ENCODE measurements at regions not wholly inside any gene's neighbourhood (a gene's known extent, or its start where the extent isn't known, plus 50 kb on each side); places are given as distances from the start of the nearest gene placed in this dataset.

DNA sequence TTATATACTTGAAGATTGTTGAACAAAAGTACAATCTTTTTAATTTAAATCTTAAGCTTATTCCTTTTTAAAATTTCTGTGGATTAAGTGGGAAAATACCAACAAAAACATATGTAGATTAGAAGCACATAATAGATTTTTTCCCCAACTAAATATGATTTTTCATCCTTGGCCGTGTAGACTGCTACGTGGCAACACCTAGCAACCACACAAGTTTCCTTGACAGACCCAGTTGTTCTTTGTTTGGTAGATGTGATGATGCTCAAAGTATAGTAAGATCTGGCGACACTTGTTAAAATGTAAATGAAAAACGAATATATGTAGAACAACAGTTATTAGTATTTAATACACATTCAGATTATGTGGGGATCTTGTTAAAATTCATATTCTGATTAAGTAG, 271.0 kb upstream of the ROBO2 start:
- H2AFZ ChIP-seq (ENCODE audit: low read length) = no peak overlapping the region
- no peaks in the 10 kb centered on the region for H3F3A ChIP-seq (ENCODE audit: low read length, unreplicated experiment)
- no peaks in the 10 kb centered on the region for H3K4me1 ChIP-seq (ENCODE audit: insufficient read depth, low read length)
- H3K9ac ChIP-seq (ENCODE audit: low read length) = no peak overlapping the region
- TF ChIP-seq EZH2phosphoT487 (IDR thresholded peaks at IDR 0.05; ENCODE audit: borderline replicate concordance, low read length) = no peak
- TF ChIP-seq EZH2 (IDR thresholded peaks at IDR 0.05; ENCODE audit: low read length, unreplicated experiment) = no peak
- TF ChIP-seq CTCF (conservative IDR thresholded peaks at IDR 0.05; ENCODE audit: low read depth, low read length) = no peak
- no TSS peak for BruUV-seq (replicated peaks)
- H3K4me3 ChIP-seq (ENCODE audit: low read length) = no peak overlapping the region
- H3K4me2 ChIP-seq (ENCODE audit: low read length) = no peak overlapping the region
- no peaks in the 10 kb centered on the region for H3K9me2 ChIP-seq (replicated peaks; ENCODE audit: low read length)
- H3K27ac ChIP-seq (ENCODE audit: low read length) = no peak overlapping the region
- ATAC-seq (no peak), DNase-seq (no peak)
- peaks cover 3% of the 10 kb centered on the region; the same call in 1 of the 2 replicates for H3K27me3 ChIP-seq (ENCODE audit: low read length)
- H4K20me1 ChIP-seq (ENCODE audit: low read length) = no peaks in the 10 kb centered on the region
- ChIA-PET CTCF (no interaction called here), POLR2A (ENCODE audit: unreplicated experiment) (no interaction called here)
- intact Hi-C loops (cut with micrococcal nuclease) = no loop called here
- H3K36me3 ChIP-seq (ENCODE audit: low read depth, low read length) = no peaks in the 10 kb centered on the region
- H3K9me3 ChIP-seq (ENCODE audit: low read length) = no peaks in the 10 kb centered on the region
- no peaks in the 10 kb centered on the region for H3K79me2 ChIP-seq (ENCODE audit: low read length)

- Histone ChIP-seq H3K9me3 (ENCODE audit: low read length) (no peaks in the 10 kb centered on the region), H3K9me2 (replicated peaks; ENCODE audit: low read length) (no peaks in the 10 kb centered on the region), H3K4me1 (ENCODE audit: insufficient read depth, low read length) (no peaks in the 10 kb centered on the region), H3K4me2 (ENCODE audit: low read length) (no peak overlapping the region), H3F3A (ENCODE audit: low read length, unreplicated experiment) (no peaks in the 10 kb centered on the region), H2AFZ (ENCODE audit: low read length) (no peak overlapping the region), H3K36me3 (ENCODE audit: low read depth, low read length) (no peaks in the 10 kb centered on the region), H3K27ac (ENCODE audit: low read length) (no peak overlapping the region), H3K79me2 (ENCODE audit: low read length) (no peaks in the 10 kb centered on the region), H3K4me3 (ENCODE audit: low read length) (no peak overlapping the region), H3K27me3 (ENCODE audit: low read length) (no peaks in the 10 kb centered on the region), H4K20me1 (ENCODE audit: low read length) (no peaks in the 10 kb centered on the region), H3K9ac (ENCODE audit: low read length) (no peak overlapping the region)
- ChIA-PET POLR2A (ENCODE audit: unreplicated experiment) (no interaction called here), CTCF (no interaction called here)
- no peak for DNase-seq
- no peak for ATAC-seq
- intact Hi-C loops (cut with micrococcal nuclease) = no loop called here
- BruUV-seq (replicated peaks) = no TSS peak
- TF ChIP-seq CTCF (conservative IDR thresholded peaks at IDR 0.05; ENCODE audit: low read depth, low read length) (no peak), EZH2 (IDR thresholded peaks at IDR 0.05; ENCODE audit: low read length, unreplicated experiment) (no peak), EZH2phosphoT487 (IDR thresholded peaks at IDR 0.05; ENCODE audit: borderline replicate concordance, low read length) (no peak)
Observed at GRCh38 chr3:76776927-76777326, 263.0 kb upstream of the ROBO2 start.

DNA sequence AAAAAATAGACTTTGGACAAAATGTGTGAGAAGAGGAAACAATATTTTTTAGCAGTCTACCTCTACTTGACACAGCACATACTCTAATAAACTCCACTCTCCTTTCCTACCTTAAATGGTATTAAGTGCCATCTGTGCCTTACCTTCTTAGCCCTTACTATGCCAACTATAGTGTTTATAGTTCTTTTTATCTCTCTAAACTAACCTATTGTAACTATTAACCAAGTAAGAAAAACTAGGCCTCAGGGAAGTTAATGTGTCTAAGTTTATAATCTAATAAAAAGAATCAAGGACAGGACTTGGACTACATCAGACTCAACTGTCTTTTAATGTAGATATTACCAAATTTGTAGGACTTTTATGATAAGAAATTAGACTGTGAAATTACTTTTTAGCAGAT, 251.7 kb upstream of the ROBO2 start:
- H3K27ac ChIP-seq (ENCODE audit: low read length) = no peak overlapping the region
- no peak for ATAC-seq
- no peaks in the 10 kb centered on the region for H3K9me3 ChIP-seq (ENCODE audit: low read length)
- no peak overlapping the region for H3K4me3 ChIP-seq (ENCODE audit: low read length)
- ChIA-PET CTCF (no interaction called here), POLR2A (ENCODE audit: unreplicated experiment) (no interaction called here)
- H2AFZ ChIP-seq (ENCODE audit: low read length) = no peak overlapping the region
- no peaks in the 10 kb centered on the region for H3K79me2 ChIP-seq (ENCODE audit: low read length)
- no peak for DNase-seq
- no peaks in the 10 kb centered on the region for H3K36me3 ChIP-seq (ENCODE audit: low read depth, low read length)
- H3K9ac ChIP-seq (ENCODE audit: low read length) = no peak overlapping the region
- H3K4me1 ChIP-seq (ENCODE audit: insufficient read depth, low read length) = no peaks in the 10 kb centered on the region
- no peak for TF ChIP-seq EZH2phosphoT487 (IDR thresholded peaks at IDR 0.05; ENCODE audit: borderline replicate concordance, low read length)
- no peaks in the 10 kb centered on the region for H3F3A ChIP-seq (ENCODE audit: low read length, unreplicated experiment)
- no peak overlapping the region for H3K4me2 ChIP-seq (ENCODE audit: low read length)
- H3K9me2 ChIP-seq (replicated peaks; ENCODE audit: low read length) = no peaks in the 10 kb centered on the region
- no peaks in the 10 kb centered on the region for H3K27me3 ChIP-seq (ENCODE audit: low read length)
- intact Hi-C loops (cut with micrococcal nuclease) = no loop called here
- H4K20me1 ChIP-seq (ENCODE audit: low read length) = no peaks in the 10 kb centered on the region
- no TSS peak for BruUV-seq (replicated peaks)
